ENCODE measurements at regions not wholly inside any gene's neighbourhood (a gene's known extent, or its start where the extent isn't known, plus 50 kb on each side); places are given as distances from the start of the nearest gene placed in this dataset.

DNA sequence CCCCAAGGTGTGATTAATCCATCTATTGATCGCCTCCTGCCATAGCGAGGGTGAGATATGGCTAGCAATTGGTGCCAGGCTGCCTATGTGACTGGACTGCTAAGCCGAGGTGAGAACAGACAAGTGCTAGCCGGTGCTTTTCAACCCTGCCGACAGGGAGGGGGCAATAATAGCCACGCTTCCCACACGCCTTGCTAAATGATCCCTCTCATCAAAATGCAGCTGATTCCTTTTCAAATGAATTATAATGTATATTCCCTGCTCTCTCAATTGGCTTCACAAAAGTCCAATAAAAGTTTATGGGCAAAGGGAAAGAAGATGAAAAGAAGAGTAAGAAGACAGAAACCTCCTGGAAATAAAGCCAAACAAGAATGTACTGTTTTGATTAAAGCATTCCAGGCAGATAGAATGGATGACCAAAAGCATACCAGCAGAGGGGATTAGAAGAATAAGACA, 235.6 kb downstream of the ICOS start:
- CTCF ChIA-PET: no interaction called here
- BruUV-seq (replicated peaks): no TSS peak
- no peaks in the 10 kb centered on the region for H3K9me3 Mint-ChIP-seq (ENCODE audit: low read depth, unreplicated experiment)

DNA sequence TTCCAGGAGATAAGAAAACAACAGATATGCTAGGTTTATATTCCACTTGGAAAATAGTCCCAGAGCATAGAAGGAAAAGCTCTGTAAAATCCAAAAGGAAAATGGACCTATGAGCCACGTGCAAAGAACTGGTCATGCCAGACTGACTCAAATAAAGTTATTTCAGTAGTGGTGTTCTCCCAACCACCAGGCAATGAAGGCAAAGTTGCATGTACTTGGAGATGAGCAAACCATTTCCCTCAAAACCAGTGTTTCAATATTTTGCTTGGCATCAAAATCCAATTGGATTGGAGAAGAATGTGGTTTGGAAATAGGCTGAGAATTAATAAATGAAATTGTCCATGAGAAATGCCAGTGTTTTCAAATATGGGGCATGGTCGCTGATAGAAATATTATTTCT, 237.5 kb downstream of the ICOS start:
- Mint-ChIP-seq H3K27me3 (ENCODE audit: unreplicated experiment) (peaks cover 28% of the 10 kb centered on the region), H3K27ac (ENCODE audit: unreplicated experiment) (no peak overlapping the region), H3K4me1 (ENCODE audit: low read depth, unreplicated experiment) (no peaks in the 10 kb centered on the region), H3K4me3 (ENCODE audit: low read depth, unreplicated experiment) (no peak overlapping the region), H3K9me3 (ENCODE audit: low read depth, unreplicated experiment) (no peaks in the 10 kb centered on the region), H3K36me3 (ENCODE audit: insufficient read depth, unreplicated experiment) (no peaks in the 10 kb centered on the region)
- intact Hi-C loops (cut with micrococcal nuclease; ENCODE audit: unreplicated experiment): loop anchor here (2.0 kb wide), 1 partner anchor 29 kb away; no protein-coding TSS in a partner anchor
- CTCF ChIA-PET: no interaction called here
- no peak for DNase-seq
- no TSS peak for BruUV-seq (replicated peaks)
- TF ChIP-seq, protein P1, sequence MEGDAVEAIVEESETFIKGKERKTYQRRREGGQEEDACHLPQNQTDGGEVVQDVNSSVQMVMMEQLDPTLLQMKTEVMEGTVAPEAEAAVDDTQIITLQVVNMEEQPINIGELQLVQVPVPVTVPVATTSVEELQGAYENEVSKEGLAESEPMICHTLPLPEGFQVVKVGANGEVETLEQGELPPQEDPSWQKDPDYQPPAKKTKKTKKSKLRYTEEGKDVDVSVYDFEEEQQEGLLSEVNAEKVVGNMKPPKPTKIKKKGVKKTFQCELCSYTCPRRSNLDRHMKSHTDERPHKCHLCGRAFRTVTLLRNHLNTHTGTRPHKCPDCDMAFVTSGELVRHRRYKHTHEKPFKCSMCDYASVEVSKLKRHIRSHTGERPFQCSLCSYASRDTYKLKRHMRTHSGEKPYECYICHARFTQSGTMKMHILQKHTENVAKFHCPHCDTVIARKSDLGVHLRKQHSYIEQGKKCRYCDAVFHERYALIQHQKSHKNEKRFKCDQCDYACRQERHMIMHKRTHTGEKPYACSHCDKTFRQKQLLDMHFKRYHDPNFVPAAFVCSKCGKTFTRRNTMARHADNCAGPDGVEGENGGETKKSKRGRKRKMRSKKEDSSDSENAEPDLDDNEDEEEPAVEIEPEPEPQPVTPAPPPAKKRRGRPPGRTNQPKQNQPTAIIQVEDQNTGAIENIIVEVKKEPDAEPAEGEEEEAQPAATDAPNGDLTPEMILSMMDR (IDR thresholded peaks at IDR 0.05; ENCODE audit: unreplicated experiment): no peak

More for the DNA sequence above, 235.6 kb downstream of the ICOS start:
- no peaks in the 10 kb centered on the region for H3K4me1 Mint-ChIP-seq (ENCODE audit: low read depth, unreplicated experiment)
- TF ChIP-seq, protein P1 (IDR thresholded peaks at IDR 0.05; ENCODE audit: unreplicated experiment): no peak
- intact Hi-C loops (cut with micrococcal nuclease; ENCODE audit: unreplicated experiment): no loop called here
- no peak overlapping the region for H3K27ac Mint-ChIP-seq (ENCODE audit: unreplicated experiment)
- no peak for DNase-seq
- no peaks in the 10 kb centered on the region for H3K36me3 Mint-ChIP-seq (ENCODE audit: insufficient read depth, unreplicated experiment)
- no peak overlapping the region for H3K4me3 Mint-ChIP-seq (ENCODE audit: low read depth, unreplicated experiment)
- H3K27me3 Mint-ChIP-seq (ENCODE audit: unreplicated experiment): peaks cover 13% of the 10 kb centered on the region

DNA sequence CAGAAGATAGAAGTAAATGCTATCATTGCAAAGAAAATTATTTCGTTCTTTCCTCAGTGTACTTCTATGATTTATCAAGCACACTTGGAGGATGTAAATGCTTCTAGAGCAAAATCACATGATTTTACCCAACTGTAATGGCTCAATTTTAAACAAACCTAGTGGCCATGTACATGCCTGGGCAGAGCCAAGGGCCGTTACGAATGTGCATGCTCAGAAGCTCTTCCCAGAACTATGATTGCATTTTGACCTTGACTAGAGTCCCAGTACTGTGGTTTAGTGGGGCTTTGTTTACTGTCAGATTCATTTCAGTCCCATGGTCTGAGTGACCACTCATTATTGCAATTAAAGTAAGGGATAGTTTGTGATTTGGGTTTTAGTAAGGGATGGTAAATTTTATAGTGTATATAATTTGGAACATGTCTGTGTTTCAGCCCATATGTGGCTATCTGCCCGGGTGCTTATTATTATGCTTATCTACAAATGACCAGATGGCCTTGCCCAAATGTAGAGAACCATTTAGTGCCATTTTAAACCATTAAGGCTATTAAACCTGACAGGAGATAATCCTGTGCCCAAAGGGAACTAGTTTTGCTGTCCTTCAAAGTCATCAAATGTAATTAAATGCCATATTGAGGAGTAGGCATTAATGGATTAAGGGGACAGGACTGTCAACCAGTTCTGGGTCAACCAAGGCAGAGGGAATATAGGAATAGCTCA, 239.1 kb downstream of the ICOS start:
- intact Hi-C loops (cut with micrococcal nuclease; ENCODE audit: unreplicated experiment): loop anchor here (2.0 to 5.0 kb wide), 2 partner anchors 31 to 63 kb away; no protein-coding TSS in a partner anchor
- Mint-ChIP-seq H3K4me3 (ENCODE audit: low read depth, unreplicated experiment) (no peak overlapping the region), H3K27me3 (ENCODE audit: unreplicated experiment) (peaks cover 42% of the 10 kb centered on the region), H3K27ac (ENCODE audit: unreplicated experiment) (no peak overlapping the region), H3K36me3 (ENCODE audit: insufficient read depth, unreplicated experiment) (no peaks in the 10 kb centered on the region), H3K4me1 (ENCODE audit: low read depth, unreplicated experiment) (no peaks in the 10 kb centered on the region), H3K9me3 (ENCODE audit: low read depth, unreplicated experiment) (no peaks in the 10 kb centered on the region)
- CTCF ChIA-PET: interaction anchor here (0.5 kb wide), 1 partner anchor 1661 kb away, joined by 3 read pairs; no protein-coding TSS in a partner anchor
- BruUV-seq (replicated peaks): no TSS peak
- TF ChIP-seq, protein P1 (IDR thresholded peaks at IDR 0.05; ENCODE audit: unreplicated experiment): no peak
- no peak for DNase-seq

DNA sequence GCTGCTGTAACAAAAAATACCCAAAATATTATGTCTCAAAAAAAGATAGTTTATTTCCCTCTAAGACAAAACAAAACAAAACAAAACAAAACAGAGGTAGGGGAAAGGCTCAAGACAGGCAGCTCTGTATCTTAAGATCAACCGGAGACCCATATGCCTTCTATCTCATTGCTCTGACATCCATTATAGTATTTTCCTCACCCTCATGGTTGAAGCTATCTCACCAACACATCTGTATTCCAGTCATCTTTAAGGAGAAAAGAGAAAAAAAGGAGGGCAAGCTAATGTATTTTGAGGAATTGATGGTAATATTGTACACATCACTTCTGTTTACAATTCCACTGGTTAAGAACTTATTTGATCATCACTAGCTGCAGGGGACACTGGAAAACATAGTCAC, 239.7 kb downstream of the ICOS start:
- H3K4me1 Mint-ChIP-seq (ENCODE audit: low read depth, unreplicated experiment): no peaks in the 10 kb centered on the region
- no peaks in the 10 kb centered on the region for H3K9me3 Mint-ChIP-seq (ENCODE audit: low read depth, unreplicated experiment)
- BruUV-seq (replicated peaks): no TSS peak
- peaks cover 44% of the 10 kb centered on the region for H3K27me3 Mint-ChIP-seq (ENCODE audit: unreplicated experiment)
- DNase-seq: no peak
- H3K4me3 Mint-ChIP-seq (ENCODE audit: low read depth, unreplicated experiment): no peak overlapping the region
- H3K36me3 Mint-ChIP-seq (ENCODE audit: insufficient read depth, unreplicated experiment): no peaks in the 10 kb centered on the region
- H3K27ac Mint-ChIP-seq (ENCODE audit: unreplicated experiment): no peak overlapping the region
- CTCF ChIA-PET: interaction anchor here (0.5 kb wide), 1 partner anchor 1661 kb away, joined by 3 read pairs; no protein-coding TSS in a partner anchor
- TF ChIP-seq, protein P1 (IDR thresholded peaks at IDR 0.05; ENCODE audit: unreplicated experiment): no peak
- intact Hi-C loops (cut with micrococcal nuclease; ENCODE audit: unreplicated experiment): loop anchor here (5.0 kb wide), 1 partner anchor 64 kb away; no protein-coding TSS in a partner anchor
